ENCODE measurements at regions not wholly inside any gene's neighbourhood (a gene's known extent, or its start where the extent isn't known, plus 50 kb on each side); places are given as distances from the start of the nearest gene placed in this dataset.

DNA sequence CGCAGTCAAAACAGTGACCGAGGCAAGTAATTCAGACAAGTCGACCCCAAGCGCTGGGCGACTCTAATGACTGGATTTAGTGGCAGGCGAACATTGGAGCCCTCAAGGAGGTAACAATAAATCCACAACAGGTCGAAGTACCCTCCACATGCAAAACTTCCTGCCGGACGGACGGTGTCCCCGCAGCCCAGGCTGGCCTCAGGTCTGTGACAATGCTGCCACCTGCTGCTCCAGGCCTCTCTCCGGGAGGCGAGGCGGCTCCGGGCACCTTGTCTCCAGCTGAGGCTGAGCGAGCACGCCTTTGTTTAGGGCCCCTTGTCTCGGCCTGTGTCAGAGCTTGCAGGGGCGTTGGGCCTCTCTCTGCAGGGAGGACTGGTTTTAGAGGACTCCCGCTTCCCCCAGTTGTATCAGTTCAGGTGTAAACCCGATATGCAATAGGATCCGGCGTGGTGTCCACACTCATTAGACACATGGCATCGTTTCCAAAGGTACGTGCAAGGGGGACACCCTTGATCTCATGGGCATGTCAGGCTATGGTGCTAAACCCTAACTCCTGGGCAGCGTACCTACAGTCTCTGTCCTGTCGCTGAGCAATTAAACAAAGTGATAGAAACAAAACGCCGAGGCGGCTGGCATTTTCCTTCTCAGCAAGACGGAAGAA, 628.0 kb upstream of the ADAMTS16 start:
- Histone ChIP-seq H3K4me3 (peak overlapping the region in 2 of 4 donors; percentile 23 to 30), H3K4me1 (no peaks in the 10 kb centered on the region), H3K9me3 (no peaks in the 10 kb centered on the region), H3K27ac (no peak overlapping the region), H3K36me3 (no peaks in the 10 kb centered on the region), H3K27me3 (no peaks in the 10 kb centered on the region)
- DNase-seq (peak; percentile 67 to 84), ATAC-seq (ENCODE audit: low FRiP score in 2 of 2) (peak; percentile 86 to 90)
- TF ChIP-seq EP300 (IDR thresholded peaks at IDR 0.05): no peak
- TF ChIP-seq POLR2A (IDR thresholded peaks at IDR 0.05): no peak
- peak in 4 of 6 experiments; percentile 25 to 70 (median 54) for TF ChIP-seq CTCF (IDR thresholded peaks at IDR 0.05)
- TF ChIP-seq POLR2AphosphoS5 (IDR thresholded peaks at IDR 0.05): no peak
- 50 to 65% methylated on average over 18 to 24 of the region's 31 CpGs for WGBS, 2 donors

DNA sequence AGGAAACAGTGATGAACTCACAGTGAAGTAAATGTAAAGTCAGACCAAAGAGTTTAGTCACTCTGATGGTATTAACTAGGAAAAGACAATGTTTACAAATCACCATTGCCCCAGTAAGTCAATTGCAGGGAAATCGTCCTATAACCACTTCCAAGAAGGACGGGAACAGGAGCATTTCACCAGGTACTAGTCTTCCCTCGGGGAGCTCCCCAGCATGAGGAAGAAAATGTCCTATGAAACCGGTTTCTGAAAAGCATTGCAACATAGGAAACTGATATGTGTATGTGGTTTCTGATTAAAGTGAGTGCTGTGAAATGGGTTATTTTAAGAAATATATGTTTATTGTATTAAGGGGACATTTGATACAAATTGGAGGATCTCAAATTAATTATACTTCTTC, 626.7 kb upstream of the ADAMTS16 start:
- H3K27me3 ChIP-seq: no peaks in the 10 kb centered on the region
- H3K36me3 ChIP-seq: no peaks in the 10 kb centered on the region
- no peaks in the 10 kb centered on the region for H3K4me1 ChIP-seq
- DNase-seq: no peak
- 40 to 47% methylated on average over 4 of the region's 4 CpGs for WGBS, 2 donors
- peak overlapping the region in 1 of 4 donors; percentile 19 for H3K27ac ChIP-seq
- no peaks in the 10 kb centered on the region for H3K9me3 ChIP-seq
- TF ChIP-seq POLR2A (IDR thresholded peaks at IDR 0.05) (no peak), EP300 (IDR thresholded peaks at IDR 0.05) (peak in 1 of 4 donors; percentile 15)
- no peak overlapping the region for H3K4me3 ChIP-seq
- ATAC-seq (ENCODE audit: low FRiP score in 2 of 2): no peak

- H3K36me3 ChIP-seq: no peaks in the 10 kb centered on the region
- no peak for TF ChIP-seq CTCF (IDR thresholded peaks at IDR 0.05)
- no peak for TF ChIP-seq POLR2A (IDR thresholded peaks at IDR 0.05)
- no peak for TF ChIP-seq POLR2AphosphoS5 (IDR thresholded peaks at IDR 0.05)
- TF ChIP-seq EP300 (IDR thresholded peaks at IDR 0.05): no peak
- ATAC-seq (ENCODE audit: low FRiP score in 2 of 2) (no peak), DNase-seq (no peak)
- no peaks in the 10 kb centered on the region for H3K27me3 ChIP-seq
- no peaks in the 10 kb centered on the region for H3K9me3 ChIP-seq
- WGBS, 2 donors: 75 to 83% methylated on average over 8 of the region's 8 CpGs
- H3K27ac ChIP-seq: no peak overlapping the region
- H3K4me3 ChIP-seq: no peak overlapping the region
- H3K4me1 ChIP-seq: no peaks in the 10 kb centered on the region
These were observed 626.0 kb upstream of the ADAMTS16 start for GRCh38 chr5:4514067-4514648.

- no peak for ATAC-seq (ENCODE audit: low FRiP score in 2 of 2)
- TF ChIP-seq CTCF (IDR thresholded peaks at IDR 0.05) (no peak), POLR2AphosphoS5 (IDR thresholded peaks at IDR 0.05) (no peak), POLR2A (IDR thresholded peaks at IDR 0.05) (no peak), EP300 (IDR thresholded peaks at IDR 0.05) (no peak)
These were observed 621.0 kb upstream of the ADAMTS16 start for GRCh38 chr5:4518903-4519672.

DNA sequence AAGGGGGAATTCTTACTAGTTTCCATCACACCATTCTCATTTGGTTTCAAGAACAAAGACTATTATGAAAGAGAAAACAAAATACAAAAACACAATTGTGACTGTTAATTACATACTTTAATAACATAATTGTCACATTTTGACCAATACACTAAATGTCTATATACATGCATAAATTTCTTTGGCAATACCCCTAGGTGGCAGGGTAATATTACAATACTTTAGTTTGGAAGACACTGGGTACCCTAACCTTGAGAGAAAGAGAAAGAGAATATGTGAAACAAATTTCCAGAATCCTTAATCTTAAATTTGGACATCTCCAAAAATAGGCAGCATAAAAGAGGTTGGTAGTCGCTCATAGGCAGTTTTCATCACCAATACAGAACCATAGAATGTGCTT, 619.6 kb upstream of the ADAMTS16 start:
- TF ChIP-seq EP300 (IDR thresholded peaks at IDR 0.05) (no peak), POLR2A (IDR thresholded peaks at IDR 0.05) (no peak)

More at GRCh38 chr5:4518903-4519672, 621.0 kb upstream of the ADAMTS16 start:
- DNase-seq: no peak
- Histone ChIP-seq H3K4me1 (no peaks in the 10 kb centered on the region), H3K9me3 (no peaks in the 10 kb centered on the region), H3K4me3 (no peak overlapping the region), H3K36me3 (no peaks in the 10 kb centered on the region), H3K27me3 (no peaks in the 10 kb centered on the region), H3K27ac (no peak overlapping the region)
- WGBS, 2 donors: 73 to 79% methylated on average over 10 of the region's 10 CpGs

More for the DNA sequence above, 619.6 kb upstream of the ADAMTS16 start:
- no peak for DNase-seq
- 84 to 88% methylated on average over 1 of the region's 1 CpG for WGBS, 2 donors
- Histone ChIP-seq H3K36me3 (no peaks in the 10 kb centered on the region), H3K4me3 (no peak overlapping the region), H3K9me3 (no peaks in the 10 kb centered on the region), H3K4me1 (no peaks in the 10 kb centered on the region), H3K27me3 (no peaks in the 10 kb centered on the region), H3K27ac (no peak overlapping the region)
- ATAC-seq (ENCODE audit: low FRiP score in 2 of 2): no peak
